ENCODE measurements at regions not wholly inside any gene's neighbourhood (a gene's known extent, or its start where the extent isn't known, plus 50 kb on each side); places are given as distances from the start of the nearest gene placed in this dataset.

- TF ChIP-seq AKNA (CRISPR knock-in tag; IDR thresholded peaks at IDR 0.05; ENCODE audit: borderline replicate concordance) (no peak), MTA3 (CRISPR knock-in tag; IDR thresholded peaks at IDR 0.05) (no peak), ZXDC (CRISPR knock-in tag; IDR thresholded peaks at IDR 0.05) (no peak), ARID5B (CRISPR knock-in tag; IDR thresholded peaks at IDR 0.05) (no peak)
Measured at GRCh38 chr15:39204031-39204430, 376.8 kb upstream of the THBS1 start (continued).
